ENCODE measurements at regions not wholly inside any gene's neighbourhood (a gene's known extent, or its start where the extent isn't known, plus 50 kb on each side); places are given as distances from the start of the nearest gene placed in this dataset.

- ChIA-PET POLR2A (ENCODE audit: low non-redundant PET) (no interaction called here), CTCF (interaction anchor here (0.6 kb wide), 1 partner anchor 118 kb away, joined by 4 read pairs; no protein-coding TSS in a partner anchor)
- no peak for DNase-seq (ENCODE audit: low spot score)
- H3K27ac ChIP-seq = no peak overlapping the region
- no peak for TF ChIP-seq CTCF (conservative IDR thresholded peaks at IDR 0.05; ENCODE audit: low read depth)
Measured at GRCh38 chr11:71325418-71326327, 73.3 kb upstream of the SHANK2 start.

GRCh38 chr11:71324788-71325417, 72.5 kb upstream of the SHANK2 start:
- no peak overlapping the region for H3K27ac ChIP-seq
- POLR2A ChIA-PET (ENCODE audit: low non-redundant PET) = no interaction called here
- DNase-seq (ENCODE audit: low spot score) = no peak
- TF ChIP-seq CTCF (conservative IDR thresholded peaks at IDR 0.05; ENCODE audit: low read depth) = no peak
- CTCF ChIA-PET = interaction anchor here (0.7 kb wide), 1 partner anchor 47 kb away, joined by 3 read pairs; no protein-coding TSS in a partner anchor

- H3K27ac ChIP-seq = no peak overlapping the region
- TF ChIP-seq CTCF (conservative IDR thresholded peaks at IDR 0.05; ENCODE audit: low read depth) = no peak
- CTCF ChIA-PET = interaction anchor here (0.7 kb wide), 1 partner anchor 48 kb away, joined by 3 read pairs; no protein-coding TSS in a partner anchor
- POLR2A ChIA-PET (ENCODE audit: low non-redundant PET) = no interaction called here
- DNase-seq (ENCODE audit: low spot score) = no peak
Measured at GRCh38 chr11:71323876-71324526, 71.6 kb upstream of the SHANK2 start.

- TF ChIP-seq CTCF (conservative IDR thresholded peaks at IDR 0.05; ENCODE audit: low read depth) = no peak
- ChIA-PET CTCF (no interaction called here), POLR2A (ENCODE audit: low non-redundant PET) (no interaction called here)
- no peak for DNase-seq (ENCODE audit: low spot score)
- H3K27ac ChIP-seq = no peak overlapping the region
Measured at GRCh38 chr11:71322861-71323582, 70.6 kb upstream of the SHANK2 start.

GRCh38 chr11:71322192-71322735, 69.9 kb upstream of the SHANK2 start:
- CTCF ChIA-PET = no interaction called here
- POLR2A ChIA-PET (ENCODE audit: low non-redundant PET) = no interaction called here
- TF ChIP-seq CTCF (conservative IDR thresholded peaks at IDR 0.05; ENCODE audit: low read depth) = no peak
- no peak overlapping the region for H3K27ac ChIP-seq
- DNase-seq (ENCODE audit: low spot score) = no peak
